Prostate gland (tissue), 2 donors: ENCODE measurements at regions not wholly inside any gene's neighbourhood (a gene's known extent, or its start where the extent isn't known, plus 50 kb on each side); places are given as distances from the start of the nearest gene placed in this dataset.

ENCODE experiments used
- DNase-seq: peaks from one replicate; pipeline ENCODE4 v3.0.0-alpha.2; 2019; ENCODE audit warnings: low spot score
- H3K27ac ChIP-seq, 2 donors: fragments of 200-600 bp; sonication (generic); 2 replicates each; pipeline ENCODE4 v1.5.1; 2017 to 2019
- H3K27me3 ChIP-seq: fragments of 200-600 bp; sonication (generic); replicated peaks from 2 replicates; pipeline ENCODE4 v1.5.1; 2019; ENCODE audit not compliant: insufficient read depth
- H3K36me3 ChIP-seq, 2 donors: fragments of 200-600 bp; sonication (generic); 1 replicate in 1 of 2; 2 replicates in 1 of 2; pipeline versions ENCODE4 v1.5.1 to v1.8.1; 2017 to 2019
- H3K4me1 ChIP-seq: fragments of 200-600 bp; sonication (generic); replicated peaks from 2 replicates; pipeline ENCODE4 v1.5.1; 2019
- H3K4me3 ChIP-seq, 2 donors: fragments of 200-600 bp; sonication (generic); 2 replicates each; pipeline ENCODE4 v1.5.1; 2017 to 2019
- H3K9me3 ChIP-seq: fragments of 200-600 bp; sonication (generic); 2 replicates; pipeline ENCODE4 v1.5.1; 2017
- CTCF ChIP-seq, 4 experiments: fragments of 200-600 bp in 2 of 4; fragments of 450-650 bp in 2 of 4; sonication (generic) in 2 of 4; IDR thresholded peaks; 1 replicate in 3 of 4; 2 replicates in 1 of 4; pipeline ENCODE4 v1.5.1; 2016 to 2019; ENCODE audit warnings: antibody characterized with exemption in 4 of 4, mild to moderate bottlenecking in 2 of 4, moderate library complexity in 2 of 4
- POLR2A ChIP-seq: fragments of 450-650 bp; IDR thresholded peaks from one replicate; pipeline ENCODE4 v1.6.1; 2016; ENCODE audit warnings: antibody characterized with exemption, mild to moderate bottlenecking
- POLR2AphosphoS5 ChIP-seq: sonication (generic); formaldehyde crosslinking; IDR thresholded peaks from one replicate; pipeline ENCODE4 v1.6.1; 2017; ENCODE audit warnings: antibody characterized with exemption
- WGBS: methylation state at CpG from one replicate; pipeline ENCODE4 v1.1.5; 2018; 5-methylcytosine and 5-hydroxymethylcytosine counted together
- intact Hi-C: fragments of 100-400 bp; cut with DNase I; formaldehyde crosslinking; loops from one replicate; pipeline ENCODE4 v1.14.2; 2022

DNA sequence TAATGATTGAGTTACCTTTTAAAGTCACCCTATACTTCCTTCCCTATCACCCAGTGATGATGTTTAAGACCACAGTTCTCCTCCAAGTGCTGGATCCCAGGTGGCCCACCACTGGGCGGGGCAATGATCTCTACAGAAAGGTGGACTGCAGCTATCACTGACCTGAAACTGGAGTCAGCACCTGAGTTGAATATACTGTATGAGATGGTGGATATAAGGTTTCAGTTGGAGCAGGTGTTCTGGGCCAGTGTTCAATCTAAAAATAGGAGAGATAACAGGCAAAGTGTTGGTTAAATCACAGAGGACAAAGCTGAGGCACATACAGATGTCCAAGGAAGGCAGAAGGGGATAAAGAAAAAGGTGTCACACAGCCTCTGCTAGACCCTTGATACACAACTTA is 96.6 kb downstream of the SIPA1L2 start:
- H3K4me1 ChIP-seq = no peaks in the 10 kb centered on the region
- TF ChIP-seq POLR2AphosphoS5 (no peak), CTCF (IDR thresholded peaks at IDR 0.05) (no peak), POLR2A (no peak)
- H3K4me3 ChIP-seq = no peak overlapping the region
- no peaks in the 10 kb centered on the region for H3K27me3 ChIP-seq
- intact Hi-C loops = no loop called here
- no peaks in the 10 kb centered on the region for H3K36me3 ChIP-seq
- 95% methylated on average over 1 of the region's 1 CpG for WGBS
- DNase-seq = no peak
- H3K27ac ChIP-seq = no peak overlapping the region
- no peaks in the 10 kb centered on the region for H3K9me3 ChIP-seq

- TF ChIP-seq POLR2A (no peak), CTCF (IDR thresholded peaks at IDR 0.05) (no peak), POLR2AphosphoS5 (no peak)
- intact Hi-C loops = no loop called here
- no peak overlapping the region for H3K27ac ChIP-seq
- H3K36me3 ChIP-seq = no peaks in the 10 kb centered on the region
- no peak overlapping the region for H3K4me3 ChIP-seq
- H3K4me1 ChIP-seq = no peaks in the 10 kb centered on the region
- H3K9me3 ChIP-seq = no peaks in the 10 kb centered on the region
- 93% methylated on average over 2 of the region's 2 CpGs for WGBS
- no peaks in the 10 kb centered on the region for H3K27me3 ChIP-seq
- no peak for DNase-seq
Observed at GRCh38 chr1:232532901-232533300, 97.0 kb downstream of the SIPA1L2 start.

DNA sequence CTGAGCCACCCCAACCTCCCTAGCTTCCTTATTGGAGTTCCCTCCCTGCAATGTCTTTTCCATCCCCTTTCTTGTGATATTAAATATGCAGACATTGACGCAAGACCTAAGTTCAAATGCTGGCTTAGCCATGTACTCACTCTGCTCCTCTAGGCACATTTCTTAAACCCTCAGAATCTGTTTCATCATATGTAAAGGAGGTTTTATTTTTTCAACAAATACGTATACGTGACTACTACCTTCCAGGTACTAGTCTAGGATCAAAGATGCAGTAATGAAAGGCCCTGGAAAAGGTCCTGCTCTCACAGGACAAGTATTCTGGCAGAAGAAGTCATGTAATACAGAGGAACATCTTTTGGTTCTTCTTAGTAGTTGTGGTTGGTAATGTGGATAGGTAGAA is 98.6 kb downstream of the SIPA1L2 start:
- TF ChIP-seq POLR2AphosphoS5 (no peak), CTCF (IDR thresholded peaks at IDR 0.05) (no peak), POLR2A (no peak)
- intact Hi-C loops = no loop called here
- Histone ChIP-seq H3K4me3 (no peak overlapping the region), H3K9me3 (no peaks in the 10 kb centered on the region), H3K36me3 (no peaks in the 10 kb centered on the region), H3K27me3 (no peaks in the 10 kb centered on the region), H3K4me1 (no peaks in the 10 kb centered on the region), H3K27ac (no peak overlapping the region)
- no peak for DNase-seq
- 96% methylated on average over 3 of the region's 3 CpGs for WGBS

GRCh38 chr1:232529747-232530146 is 100.2 kb downstream of the SIPA1L2 start:
- Histone ChIP-seq H3K27me3 (no peaks in the 10 kb centered on the region), H3K27ac (no peak overlapping the region), H3K36me3 (no peaks in the 10 kb centered on the region), H3K9me3 (no peaks in the 10 kb centered on the region), H3K4me3 (no peak overlapping the region), H3K4me1 (no peaks in the 10 kb centered on the region)
- no peak for DNase-seq
- WGBS = 88% methylated on average over 2 of the region's 2 CpGs
- TF ChIP-seq POLR2AphosphoS5 (no peak), POLR2A (no peak), CTCF (IDR thresholded peaks at IDR 0.05) (no peak)
- intact Hi-C loops = no loop called here

- Histone ChIP-seq H3K36me3 (no peaks in the 10 kb centered on the region), H3K27me3 (no peaks in the 10 kb centered on the region), H3K4me3 (no peak overlapping the region), H3K27ac (no peak overlapping the region), H3K9me3 (no peaks in the 10 kb centered on the region), H3K4me1 (no peaks in the 10 kb centered on the region)
- no peak for TF ChIP-seq POLR2A
- TF ChIP-seq POLR2AphosphoS5 = no peak
- no peak for TF ChIP-seq CTCF (IDR thresholded peaks at IDR 0.05)
- intact Hi-C loops = no loop called here
- 83% methylated on average over 2 of the region's 2 CpGs for WGBS
- no peak for DNase-seq
Observed at GRCh38 chr1:232528472-232529089, 101.4 kb downstream of the SIPA1L2 start.
